Cardiac fibroblast (primary cell): ENCODE measurements at regions not wholly inside any gene's neighbourhood (a gene's known extent, or its start where the extent isn't known, plus 50 kb on each side); places are given as distances from the start of the nearest gene placed in this dataset.

ENCODE experiments used
- DNase-seq, 2 donors: peaks; one replicate each; pipeline versions ENCODE4 v3.0.0 to v3.0.0-alpha.2; 2010; ENCODE audit warnings: low read depth in 2 of 2
- H3K4me3 ChIP-seq, 2 donors: replicated peaks in 1 of 2; 1 replicate in 1 of 2; 2 replicates in 1 of 2; pipeline ENCODE4 v1.5.1; 2011; ENCODE audit warnings: low read depth in 2 of 2, low read length in 2 of 2, mild to moderate bottlenecking in 2 of 2, moderate library complexity in 1 of 2
- TF ChIP-seq, protein P1 (sequence below): IDR thresholded peaks from one replicate; pipeline ENCODE4 v1.5.1; 2011; ENCODE audit warnings: low read depth, mild to moderate bottlenecking, low read length, inconsistent platforms

DNA sequence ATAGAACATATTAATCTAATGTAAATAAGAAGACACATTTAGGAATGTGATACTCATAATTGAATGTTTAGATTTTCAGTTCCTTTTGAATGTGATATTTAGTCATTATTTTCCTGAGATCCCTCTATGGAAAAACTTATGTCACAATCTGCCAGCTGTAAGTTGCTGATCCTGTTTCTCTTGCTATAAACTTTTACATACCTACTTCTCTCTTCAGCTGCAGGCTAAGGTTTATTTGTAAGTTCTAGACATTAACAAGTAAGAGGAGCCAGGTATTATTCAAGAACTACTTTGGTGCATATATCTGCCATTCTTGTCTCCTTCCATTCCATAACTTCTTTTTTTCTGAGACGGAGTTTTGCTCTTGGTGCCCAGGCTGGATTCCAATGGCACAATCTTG lies 462.4 kb downstream of the PRR16 start:
- no peak overlapping the region for H3K4me3 ChIP-seq
- no peak for DNase-seq
- TF ChIP-seq, protein P1, sequence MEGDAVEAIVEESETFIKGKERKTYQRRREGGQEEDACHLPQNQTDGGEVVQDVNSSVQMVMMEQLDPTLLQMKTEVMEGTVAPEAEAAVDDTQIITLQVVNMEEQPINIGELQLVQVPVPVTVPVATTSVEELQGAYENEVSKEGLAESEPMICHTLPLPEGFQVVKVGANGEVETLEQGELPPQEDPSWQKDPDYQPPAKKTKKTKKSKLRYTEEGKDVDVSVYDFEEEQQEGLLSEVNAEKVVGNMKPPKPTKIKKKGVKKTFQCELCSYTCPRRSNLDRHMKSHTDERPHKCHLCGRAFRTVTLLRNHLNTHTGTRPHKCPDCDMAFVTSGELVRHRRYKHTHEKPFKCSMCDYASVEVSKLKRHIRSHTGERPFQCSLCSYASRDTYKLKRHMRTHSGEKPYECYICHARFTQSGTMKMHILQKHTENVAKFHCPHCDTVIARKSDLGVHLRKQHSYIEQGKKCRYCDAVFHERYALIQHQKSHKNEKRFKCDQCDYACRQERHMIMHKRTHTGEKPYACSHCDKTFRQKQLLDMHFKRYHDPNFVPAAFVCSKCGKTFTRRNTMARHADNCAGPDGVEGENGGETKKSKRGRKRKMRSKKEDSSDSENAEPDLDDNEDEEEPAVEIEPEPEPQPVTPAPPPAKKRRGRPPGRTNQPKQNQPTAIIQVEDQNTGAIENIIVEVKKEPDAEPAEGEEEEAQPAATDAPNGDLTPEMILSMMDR: no peak

DNA sequence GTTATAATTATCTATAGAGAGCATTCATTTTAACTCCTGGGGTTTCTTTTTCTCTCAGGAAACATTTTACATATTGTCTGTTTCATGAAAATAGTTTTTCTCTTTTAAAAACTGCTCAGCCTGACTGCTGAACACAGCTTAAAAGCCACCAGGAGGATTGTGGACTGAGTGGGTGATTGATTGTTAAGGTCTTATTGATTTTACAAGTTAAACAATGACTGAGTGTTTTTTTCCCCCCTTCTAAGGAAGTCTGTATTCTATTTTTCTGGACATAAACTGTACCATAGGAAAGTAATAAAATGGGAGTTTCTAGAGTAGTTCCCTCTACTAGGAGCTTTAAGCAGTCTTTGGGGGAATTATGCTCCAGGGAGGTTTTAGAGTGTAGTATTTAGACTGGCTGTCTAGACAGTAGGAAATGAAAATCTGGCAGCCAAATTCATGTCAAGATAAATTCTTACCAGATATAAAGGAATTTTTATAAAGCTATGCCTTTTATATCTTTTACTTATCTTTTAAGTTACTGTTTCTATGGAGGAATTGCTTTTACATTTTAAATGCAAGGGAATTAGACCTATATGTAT lies 463.9 kb downstream of the PRR16 start:
- DNase-seq: no peak
- TF ChIP-seq, protein P1: no peak
- H3K4me3 ChIP-seq: no peak overlapping the region

DNA sequence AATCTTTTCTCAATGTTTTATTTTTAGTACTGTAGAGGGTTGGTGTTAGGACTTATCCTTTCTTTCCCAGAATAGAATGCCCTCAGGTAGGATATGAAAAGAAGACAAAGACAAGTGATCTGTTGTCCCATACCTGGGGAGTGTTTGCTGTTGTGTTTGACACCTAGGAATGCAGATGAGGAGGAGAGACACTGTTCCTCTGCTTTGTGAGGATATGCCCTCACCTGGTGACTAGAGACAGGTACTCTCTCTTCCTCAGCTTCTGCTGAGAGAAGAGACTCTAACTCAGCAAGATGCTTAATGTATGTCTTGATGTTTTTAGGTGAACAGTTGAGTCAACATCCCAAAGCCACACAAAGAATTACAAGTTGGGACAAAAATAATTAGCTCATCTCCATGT lies 468.4 kb downstream of the PRR16 start:
- TF ChIP-seq, protein P1: no peak
- DNase-seq: no peak

DNA sequence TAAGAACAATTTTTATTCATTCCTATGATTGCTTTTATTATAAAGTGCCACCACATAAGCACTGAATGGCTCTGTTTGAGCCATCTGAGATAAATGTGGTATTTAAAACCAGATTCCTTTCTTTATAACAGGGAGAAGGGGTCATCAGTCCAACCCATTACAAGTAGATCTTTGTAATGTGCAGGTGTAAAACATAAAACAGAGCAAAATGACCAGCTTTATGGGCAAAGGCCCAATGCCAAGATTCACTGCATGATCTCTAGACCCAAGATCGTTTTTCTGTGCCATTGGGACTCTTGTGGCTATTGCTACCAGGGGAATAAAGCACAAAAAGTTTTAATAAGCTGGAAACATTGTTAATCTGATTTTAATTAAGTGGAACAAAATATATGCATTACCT lies 469.9 kb downstream of the PRR16 start:
- no peak overlapping the region for H3K4me3 ChIP-seq
- TF ChIP-seq, protein P1: no peak
- DNase-seq: no peak

More for the DNA sequence above, 468.4 kb downstream of the PRR16 start:
- H3K4me3 ChIP-seq: no peak overlapping the region

DNA sequence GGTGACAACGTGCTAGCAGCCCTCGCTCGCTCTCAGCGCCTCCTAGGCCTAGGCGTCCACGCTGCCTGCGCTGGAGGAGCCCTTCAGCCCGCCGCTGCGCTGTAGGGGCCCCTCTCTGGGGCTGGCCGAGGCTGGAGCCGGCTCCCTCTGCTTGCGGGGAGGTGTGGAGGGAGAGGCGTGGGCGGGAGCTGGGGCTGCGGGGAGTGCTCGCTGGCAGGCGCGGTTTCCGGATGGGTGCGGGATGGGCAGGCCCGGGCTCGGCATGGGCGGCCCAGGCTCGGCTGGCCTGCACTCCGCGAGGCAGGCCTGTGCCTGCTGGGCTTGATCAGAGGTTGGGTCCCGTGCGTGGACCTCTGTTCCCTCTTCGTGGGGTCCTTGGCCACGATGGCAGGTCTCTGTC lies 472.6 kb downstream of the PRR16 start:
- TF ChIP-seq, protein P1: no peak
- no peak overlapping the region for H3K4me3 ChIP-seq

DNA sequence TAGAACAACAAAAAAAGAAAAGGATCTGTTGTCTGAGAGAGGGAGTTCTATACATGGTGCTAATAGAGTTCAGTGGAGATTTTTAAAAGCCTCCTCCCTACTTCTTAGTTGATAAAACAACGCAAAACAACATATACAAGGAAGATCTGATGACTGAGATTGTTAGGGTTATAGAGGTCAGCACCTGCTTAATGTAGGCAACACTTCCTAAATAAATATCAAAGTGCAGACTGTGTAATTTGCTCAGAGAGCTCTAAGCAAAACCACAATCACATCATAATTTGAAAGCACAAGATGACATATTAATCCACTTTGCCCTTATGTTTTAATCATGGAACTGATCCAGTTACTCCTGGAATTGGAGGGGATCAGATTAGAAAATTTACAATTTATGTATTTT lies 474.5 kb downstream of the PRR16 start:
- TF ChIP-seq, protein P1: no peak
- H3K4me3 ChIP-seq: no peak overlapping the region
- no peak for DNase-seq

More for the DNA sequence above, 472.6 kb downstream of the PRR16 start:
- DNase-seq: no peak
